ENCODE measurements at regions not wholly inside any gene's neighbourhood (a gene's known extent, or its start where the extent isn't known, plus 50 kb on each side); places are given as distances from the start of the nearest gene placed in this dataset.

- no peak for TF ChIP-seq CTCF (tag by site-specific recombination; IDR thresholded peaks at IDR 0.05)
- no peak for TF ChIP-seq ZNF629 (tag by site-specific recombination; IDR thresholded peaks at IDR 0.05)
- TF ChIP-seq PATZ1 (tag by site-specific recombination; IDR thresholded peaks at IDR 0.05): no peak
- no peak for TF ChIP-seq ZNF24 (tag by site-specific recombination; IDR thresholded peaks at IDR 0.05)
- TF ChIP-seq PBX3 (CRISPR knock-in tag; IDR thresholded peaks at IDR 0.05): no peak
- TF ChIP-seq TCF7L2 (IDR thresholded peaks at IDR 0.05; ENCODE audit: borderline replicate concordance, low read depth, low read length): no peak
- TF ChIP-seq ZNF133 (tag by site-specific recombination; IDR thresholded peaks at IDR 0.05): no peak
- no peak for TF ChIP-seq HOXA7 (CRISPR knock-in tag; IDR thresholded peaks at IDR 0.05; ENCODE audit: borderline replicate concordance)
- TF ChIP-seq SETDB1 (IDR thresholded peaks at IDR 0.05; ENCODE audit: insufficient read length, low read length): no peak
- TF ChIP-seq, protein P1, sequence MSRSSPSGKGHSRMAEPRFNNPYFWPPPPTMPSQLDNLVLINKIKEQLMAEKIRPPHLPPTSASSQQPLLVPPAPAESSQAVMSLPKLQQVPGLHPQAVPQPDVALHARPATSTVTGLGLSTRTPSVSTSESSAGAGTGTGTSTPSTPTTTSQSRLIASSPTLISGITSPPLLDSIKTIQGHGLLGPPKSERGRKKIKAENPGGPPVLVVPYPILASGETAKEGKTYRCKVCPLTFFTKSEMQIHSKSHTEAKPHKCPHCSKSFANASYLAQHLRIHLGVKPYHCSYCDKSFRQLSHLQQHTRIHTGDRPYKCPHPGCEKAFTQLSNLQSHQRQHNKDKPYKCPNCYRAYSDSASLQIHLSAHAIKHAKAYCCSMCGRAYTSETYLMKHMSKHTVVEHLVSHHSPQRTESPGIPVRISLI (tag by site-specific recombination; IDR thresholded peaks at IDR 0.05): no peak
- TF ChIP-seq ZNF677 (tag by site-specific recombination; IDR thresholded peaks at IDR 0.05): no peak
- TF ChIP-seq ATF2 (tag by site-specific recombination; IDR thresholded peaks at IDR 0.05; ENCODE audit: low read depth): no peak
- no peak for TF ChIP-seq ZNF211 (tag by site-specific recombination; IDR thresholded peaks at IDR 0.05; ENCODE audit: low read depth)
These were observed 157.7 kb downstream of the ADAMTS15 start for GRCh38 chr11:130606178-130606577.
